Common myeloid progenitor, CD34-positive (primary cell): ENCODE measurements at regions not wholly inside any gene's neighbourhood (a gene's known extent, or its start where the extent isn't known, plus 50 kb on each side); places are given as distances from the start of the nearest gene placed in this dataset.

ENCODE experiments used
- CTCF ChIA-PET: fragments of 350-600 bp; sonication (Branson Sonifier 250); formaldehyde crosslinking; loops from one replicate; lab custom pipeline; 2021; ENCODE audit warnings: antibody characterized with exemption; lab: Charles Lee
- POLR2A ChIA-PET: fragments of 350-600 bp; sonication (Branson Sonifier 250); formaldehyde crosslinking; loops from one replicate; lab custom pipeline; 2021; ENCODE audit warnings: antibody characterized with exemption; lab: Charles Lee
- DNase-seq, 3 donors: peaks; one replicate each; pipeline versions ENCODE4 v3.0.0 to v3.0.0-alpha.2; 2013
- H3K27ac ChIP-seq, 2 experiments: 1 replicate in 1 of 2; 2 replicates in 1 of 2; pipeline ENCODE4 v1.7.0; 2013; ENCODE audit warnings: inconsistent platforms in 2 of 2, low read length in 2 of 2, mild to moderate bottlenecking in 2 of 2, low read depth in 1 of 2, moderate library complexity in 1 of 2; ENCODE audit not compliant: severe bottlenecking in 2 of 2, insufficient read depth in 1 of 2, poor library complexity in 1 of 2
- H3K27me3 ChIP-seq, 5 experiments: replicated peaks in 2 of 5; 1 replicate in 3 of 5; 2 replicates in 2 of 5; pipeline versions ENCODE4 v1.6.1 to v1.7.0; 2013; ENCODE audit warnings: low read length in 4 of 5, mild to moderate bottlenecking in 2 of 5, moderate library complexity in 2 of 5, inconsistent platforms in 1 of 5; ENCODE audit not compliant: insufficient read depth in 5 of 5, control insufficient read depth in 4 of 5
- H3K36me3 ChIP-seq, 4 experiments: 1 replicate in 2 of 4; 2 replicates in 2 of 4; pipeline versions ENCODE4 v1.6.1 to v1.7.0; 2013; ENCODE audit warnings: low read length in 3 of 4, control low read depth in 1 of 4, mild to moderate bottlenecking in 1 of 4; ENCODE audit not compliant: control insufficient read depth in 4 of 4, insufficient read depth in 4 of 4
- H3K4me1 ChIP-seq, 4 experiments: 1 replicate in 3 of 4; 2 replicates in 1 of 4; pipeline versions ENCODE4 v1.6.1 to v1.7.1; 2013; ENCODE audit warnings: low read length in 3 of 4, mild to moderate bottlenecking in 3 of 4, control low read depth in 1 of 4, inconsistent platforms in 1 of 4, moderate library complexity in 1 of 4; ENCODE audit not compliant: control insufficient read depth in 4 of 4, insufficient read depth in 4 of 4; ENCODE audit errors: control extremely low read depth in 1 of 4
- H3K4me3 ChIP-seq, 7 experiments: 1 replicate in 4 of 7; 2 replicates in 3 of 7; pipeline versions ENCODE4 v1.5.1 to v1.7.0; 2013; ENCODE audit warnings: mild to moderate bottlenecking in 7 of 7, low read length in 6 of 7, moderate library complexity in 6 of 7, inconsistent platforms in 2 of 7, low read depth in 2 of 7, control low read depth in 1 of 7; ENCODE audit not compliant: insufficient read depth in 4 of 7, control insufficient read depth in 1 of 7; ENCODE audit errors: extremely low read depth in 1 of 7
- H3K9me3 ChIP-seq, 5 experiments: 1 replicate in 4 of 5; 2 replicates in 1 of 5; pipeline versions ENCODE4 v1.6.1 to v1.7.1; 2013; ENCODE audit warnings: low read length in 4 of 5, mild to moderate bottlenecking in 2 of 5, inconsistent platforms in 1 of 5, low read depth in 1 of 5, moderate library complexity in 1 of 5; ENCODE audit not compliant: control insufficient read depth in 4 of 5, insufficient read depth in 2 of 5; ENCODE audit errors: control extremely low read depth in 1 of 5
- WGBS: methylation state at CpG from one replicate; pipeline ENCODE4 v1.1.5; 2013; ENCODE audit not compliant: insufficient coverage; 5-methylcytosine and 5-hydroxymethylcytosine counted together

DNA sequence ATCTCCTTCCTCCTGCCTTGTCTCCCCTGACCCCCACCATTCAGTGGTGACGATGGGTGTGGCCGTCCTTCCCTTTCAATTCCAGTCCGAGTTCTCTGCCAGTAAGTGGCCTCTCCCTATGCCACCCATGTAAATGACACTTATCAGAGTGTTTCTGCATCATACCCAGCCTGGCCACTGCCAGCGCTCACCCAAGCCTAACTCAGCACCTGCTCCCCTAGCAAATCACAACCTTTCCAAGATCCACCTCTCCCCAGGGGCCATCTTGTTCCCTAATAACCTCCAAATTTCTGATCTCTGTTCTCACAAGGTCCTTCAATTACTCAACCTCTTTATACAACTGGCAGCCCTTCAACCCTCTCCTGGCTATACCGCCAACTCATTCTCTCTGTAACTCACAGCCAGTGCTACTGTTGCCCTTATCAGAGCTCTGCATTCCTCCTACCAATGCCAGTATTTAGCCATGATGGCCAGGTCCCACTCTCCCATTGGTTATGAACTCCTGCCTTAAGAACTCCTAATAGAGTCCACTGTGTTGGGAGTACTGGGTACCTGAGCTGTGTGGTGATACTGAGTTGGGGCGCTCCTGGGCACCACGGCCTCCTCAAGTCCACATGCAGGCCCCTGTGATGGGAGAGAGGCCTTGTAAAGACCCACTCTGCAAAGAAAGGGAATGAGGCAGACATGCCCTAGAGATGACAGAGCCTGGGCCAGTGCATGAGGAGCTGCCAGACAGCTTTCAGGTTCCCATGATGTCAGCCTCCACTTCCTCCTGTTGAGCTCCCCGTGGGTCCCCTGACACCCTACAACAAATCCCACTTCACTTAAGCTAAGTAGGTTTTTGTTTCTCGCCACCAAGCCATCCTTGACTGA, 187.4 kb upstream of the RREB1 start:
- Histone ChIP-seq H3K27me3 (no peaks in the 10 kb centered on the region), H3K36me3 (no peaks in the 10 kb centered on the region), H3K27ac (no peak overlapping the region), H3K9me3 (peaks cover 0 to 6% (median 0%) of the 10 kb centered on the region in 5 experiments), H3K4me3 (no peak overlapping the region), H3K4me1 (peaks cover 0 to 23% (median 10%) of the 10 kb centered on the region in 4 experiments)
- ChIA-PET POLR2A (no interaction called here), CTCF (no interaction called here)
- no peak for DNase-seq
- 81% methylated on average over 9 of the region's 9 CpGs for WGBS

DNA sequence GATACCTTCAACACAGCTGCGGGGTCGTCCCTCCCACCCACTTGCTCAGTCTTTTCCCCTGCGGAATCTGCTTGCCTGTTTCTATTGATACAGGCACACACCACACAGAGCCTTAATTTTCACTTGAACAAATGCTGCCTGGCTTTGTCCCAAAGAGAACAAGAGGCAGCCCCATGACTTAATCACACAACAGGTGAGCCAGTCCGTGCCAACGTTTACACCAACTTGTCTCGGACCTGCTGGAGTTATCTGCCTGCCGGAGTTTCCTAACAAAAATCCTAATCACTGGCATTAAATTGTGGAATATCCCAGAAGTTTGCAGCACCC, 186.8 kb upstream of the RREB1 start:
- CTCF ChIA-PET, result interaction anchor here (0.8 kb wide), 1 partner anchor 11 kb away, joined by 3 read pairs; no protein-coding TSS in a partner anchor
- Histone ChIP-seq H3K27me3 (no peaks in the 10 kb centered on the region), H3K27ac (no peak overlapping the region), H3K4me3 (no peak overlapping the region), H3K36me3 (no peaks in the 10 kb centered on the region), H3K4me1 (peaks cover 0 to 17% (median 6%) of the 10 kb centered on the region in 4 experiments), H3K9me3 (peaks cover 0 to 6% (median 0%) of the 10 kb centered on the region in 5 experiments)
- POLR2A ChIA-PET, result no interaction called here
- 95% methylated on average over 7 of the region's 7 CpGs for WGBS
- DNase-seq, result no peak

DNA sequence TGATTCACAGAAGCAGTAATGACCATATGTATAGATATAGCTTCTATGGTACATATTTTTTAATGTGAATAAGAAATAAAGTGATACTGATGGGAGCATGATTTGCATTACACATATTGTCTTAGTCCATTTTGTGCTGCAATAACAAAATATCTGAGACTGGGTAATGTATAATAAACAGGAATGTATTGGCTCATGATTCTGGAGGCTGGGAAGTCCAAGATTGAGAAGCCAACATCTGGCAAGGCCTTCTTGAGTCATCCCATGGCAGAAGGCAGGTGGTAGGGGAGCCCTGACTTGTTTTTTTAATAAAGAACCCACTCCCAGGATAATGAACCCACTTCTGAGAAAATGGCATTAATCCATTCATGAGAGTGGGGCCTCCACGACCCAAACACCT, 185.6 kb upstream of the RREB1 start:
- 100% methylated on average over 1 of the region's 1 CpG for WGBS
- no peaks in the 10 kb centered on the region for H3K27me3 ChIP-seq
- no peak for DNase-seq
- H3K27ac ChIP-seq, result no peak overlapping the region
- peaks cover 0 to 11% (median 2%) of the 10 kb centered on the region in 4 experiments for H3K4me1 ChIP-seq
- peaks cover 0 to 6% (median 0%) of the 10 kb centered on the region in 5 experiments for H3K9me3 ChIP-seq
- ChIA-PET POLR2A (no interaction called here), CTCF (interaction anchor here (0.9 kb wide), 1 partner anchor 21 kb away, joined by 4 read pairs; no protein-coding TSS in a partner anchor)
- H3K4me3 ChIP-seq, result no peak overlapping the region
- H3K36me3 ChIP-seq, result no peaks in the 10 kb centered on the region

DNA sequence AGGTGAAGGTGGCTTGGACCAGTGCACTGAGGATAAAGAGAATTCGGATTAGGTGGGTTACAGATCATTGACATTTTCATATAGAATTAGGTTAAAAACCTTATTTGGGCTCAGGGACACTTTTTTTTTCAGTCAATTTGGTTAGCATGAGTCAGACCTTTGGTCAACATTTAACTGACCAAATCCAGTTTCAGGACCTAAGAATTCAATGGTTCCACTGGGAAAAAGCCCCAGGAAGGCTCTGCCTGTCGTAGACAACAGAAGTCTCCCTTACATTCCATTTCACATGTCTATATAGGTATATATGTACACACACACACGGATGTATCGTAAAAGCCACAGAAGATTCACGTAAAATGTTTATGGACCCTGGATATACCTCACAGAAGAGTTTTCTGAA, 184.2 kb upstream of the RREB1 start:
- H3K36me3 ChIP-seq, result no peaks in the 10 kb centered on the region
- CTCF ChIA-PET, result no interaction called here
- WGBS, result 83% methylated on average over 3 of the region's 5 CpGs
- no peak overlapping the region for H3K4me3 ChIP-seq
- H3K4me1 ChIP-seq, result peaks cover 0 to 14% (median 7%) of the 10 kb centered on the region in 4 experiments
- POLR2A ChIA-PET, result no interaction called here
- H3K27ac ChIP-seq, result no peak overlapping the region
- H3K27me3 ChIP-seq, result no peaks in the 10 kb centered on the region
- H3K9me3 ChIP-seq, result peaks cover 0 to 6% (median 0%) of the 10 kb centered on the region in 5 experiments
- DNase-seq, result no peak

DNA sequence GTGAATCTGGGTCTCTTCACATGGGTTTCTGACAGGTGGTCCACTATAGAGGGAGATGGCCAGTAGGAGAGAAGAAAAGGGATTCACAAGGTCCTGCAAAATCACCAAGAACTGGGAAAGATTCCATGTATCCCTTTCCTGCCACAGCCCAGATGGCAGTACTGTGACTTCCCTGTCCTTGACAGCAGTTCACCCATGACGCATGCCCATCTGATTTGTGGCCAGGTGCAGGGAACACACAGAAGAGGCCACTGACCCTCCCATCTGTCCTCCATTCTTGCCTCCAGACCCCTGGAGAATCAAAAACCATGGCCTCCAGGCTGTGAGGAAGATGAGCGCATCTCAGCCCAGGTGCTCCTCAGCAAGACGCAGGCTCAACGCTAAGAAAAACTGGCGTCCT, 183.1 kb upstream of the RREB1 start:
- 100% methylated on average over 3 of the region's 5 CpGs for WGBS
- no peak overlapping the region for H3K4me3 ChIP-seq
- H3K27ac ChIP-seq, result no peak overlapping the region
- ChIA-PET CTCF (no interaction called here), POLR2A (no interaction called here)
- DNase-seq, result no peak
- peaks cover 0 to 6% (median 0%) of the 10 kb centered on the region in 5 experiments for H3K9me3 ChIP-seq
- peaks cover 0 to 14% (median 7%) of the 10 kb centered on the region in 4 experiments for H3K4me1 ChIP-seq
- H3K27me3 ChIP-seq, result no peaks in the 10 kb centered on the region
- H3K36me3 ChIP-seq, result no peaks in the 10 kb centered on the region

GRCh38 chr6:6925391-6926164, 182.2 kb upstream of the RREB1 start:
- Histone ChIP-seq H3K27ac (no peak overlapping the region), H3K4me3 (no peak overlapping the region), H3K4me1 (peaks cover 0 to 19% (median 7%) of the 10 kb centered on the region in 4 experiments), H3K36me3 (no peaks in the 10 kb centered on the region), H3K9me3 (peaks cover 0 to 6% (median 0%) of the 10 kb centered on the region in 5 experiments), H3K27me3 (no peaks in the 10 kb centered on the region)
- CTCF ChIA-PET, result interaction anchor here (1.4 kb wide), 1 partner anchor 10 kb away, joined by 6 read pairs; no protein-coding TSS in a partner anchor
- no peak for DNase-seq
- WGBS, result 97% methylated on average over 9 of the region's 10 CpGs
- POLR2A ChIA-PET, result no interaction called here
